ENCODE measurements at regions not wholly inside any gene's neighbourhood (a gene's known extent, or its start where the extent isn't known, plus 50 kb on each side); places are given as distances from the start of the nearest gene placed in this dataset.

DNA sequence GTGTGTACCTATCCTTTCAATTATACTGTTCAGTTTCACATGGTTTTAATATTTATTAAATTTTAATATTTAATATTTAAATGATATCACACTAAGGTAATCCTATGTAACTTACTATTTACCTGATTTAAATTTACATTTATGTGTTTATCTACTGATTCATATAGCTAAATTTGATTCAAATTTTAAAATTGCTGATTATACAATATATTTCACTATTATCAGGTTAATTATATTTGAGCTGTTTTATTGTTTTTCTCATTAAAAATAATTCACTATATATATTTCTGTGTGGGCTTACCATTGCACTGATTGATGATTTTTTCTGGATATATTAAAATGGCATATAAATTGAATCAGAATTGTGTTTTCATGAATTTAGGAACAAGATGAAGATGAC is 1923.5 kb downstream of the STIM2 start:
- TF ChIP-seq POLR2A (IDR thresholded peaks at IDR 0.05): no peak
- TF ChIP-seq, protein P1, sequence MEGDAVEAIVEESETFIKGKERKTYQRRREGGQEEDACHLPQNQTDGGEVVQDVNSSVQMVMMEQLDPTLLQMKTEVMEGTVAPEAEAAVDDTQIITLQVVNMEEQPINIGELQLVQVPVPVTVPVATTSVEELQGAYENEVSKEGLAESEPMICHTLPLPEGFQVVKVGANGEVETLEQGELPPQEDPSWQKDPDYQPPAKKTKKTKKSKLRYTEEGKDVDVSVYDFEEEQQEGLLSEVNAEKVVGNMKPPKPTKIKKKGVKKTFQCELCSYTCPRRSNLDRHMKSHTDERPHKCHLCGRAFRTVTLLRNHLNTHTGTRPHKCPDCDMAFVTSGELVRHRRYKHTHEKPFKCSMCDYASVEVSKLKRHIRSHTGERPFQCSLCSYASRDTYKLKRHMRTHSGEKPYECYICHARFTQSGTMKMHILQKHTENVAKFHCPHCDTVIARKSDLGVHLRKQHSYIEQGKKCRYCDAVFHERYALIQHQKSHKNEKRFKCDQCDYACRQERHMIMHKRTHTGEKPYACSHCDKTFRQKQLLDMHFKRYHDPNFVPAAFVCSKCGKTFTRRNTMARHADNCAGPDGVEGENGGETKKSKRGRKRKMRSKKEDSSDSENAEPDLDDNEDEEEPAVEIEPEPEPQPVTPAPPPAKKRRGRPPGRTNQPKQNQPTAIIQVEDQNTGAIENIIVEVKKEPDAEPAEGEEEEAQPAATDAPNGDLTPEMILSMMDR (IDR thresholded peaks at IDR 0.05): no peak
